Fibroblast of mammary gland (primary cell): ENCODE measurements at regions not wholly inside any gene's neighbourhood (a gene's known extent, or its start where the extent isn't known, plus 50 kb on each side); places are given as distances from the start of the nearest gene placed in this dataset.

Source experiments
- DNase-seq: peaks from one replicate; pipeline ENCODE4 v3.0.0-alpha.2; 2010; ENCODE audit warnings: low read depth
- H3K4me3 ChIP-seq: 2 replicates; pipeline ENCODE4 v1.5.1; 2011; ENCODE audit warnings: low read depth, mild to moderate bottlenecking, low read length, moderate library complexity; ENCODE audit not compliant: control insufficient read depth
- CTCF ChIP-seq: conservative IDR thresholded peaks from 2 replicates; pipeline ENCODE4 v1.5.1; 2011; ENCODE audit warnings: low read depth, low read length, inconsistent platforms; ENCODE audit not compliant: control insufficient read depth, insufficient read depth

GRCh38 chr18:34033968-34034367, 190.7 kb downstream of the NOL4 start:
- no peak overlapping the region for H3K4me3 ChIP-seq
- TF ChIP-seq CTCF, result no peak
- DNase-seq, result no peak

GRCh38 chr18:34031810-34032209, 192.9 kb downstream of the NOL4 start:
- DNase-seq, result peak; percentile 2
- H3K4me3 ChIP-seq, result no peak overlapping the region
- TF ChIP-seq CTCF, result peak; percentile 5

GRCh38 chr18:34028324-34028723, 196.4 kb downstream of the NOL4 start:
- no peak for DNase-seq
- H3K4me3 ChIP-seq, result no peak overlapping the region
- no peak for TF ChIP-seq CTCF

- H3K4me3 ChIP-seq, result no peak overlapping the region
- DNase-seq, result no peak
- TF ChIP-seq CTCF, result no peak
Measured at GRCh38 chr18:34025191-34025801, 199.4 kb downstream of the NOL4 start.

- DNase-seq, result no peak
- H3K4me3 ChIP-seq, result no peak overlapping the region
- TF ChIP-seq CTCF, result no peak
Measured at GRCh38 chr18:34023471-34023870, 201.2 kb downstream of the NOL4 start.

- H3K4me3 ChIP-seq, result no peak overlapping the region
- TF ChIP-seq CTCF, result no peak
- no peak for DNase-seq
Measured at GRCh38 chr18:34018336-34018735, 206.4 kb downstream of the NOL4 start.

- no peak overlapping the region for H3K4me3 ChIP-seq
- no peak for DNase-seq
- no peak for TF ChIP-seq CTCF
Measured at GRCh38 chr18:34003687-34004086, 221.0 kb downstream of the NOL4 start.
